ENCODE measurements at regions not wholly inside any gene's neighbourhood (a gene's known extent, or its start where the extent isn't known, plus 50 kb on each side); places are given as distances from the start of the nearest gene placed in this dataset.

GRCh38 chr15:56804279-56804678, 71.0 kb upstream of the ZNF280D start:
- H3K9me3 ChIP-seq, result peaks cover 0 to 11% of the 10 kb centered on the region in 2 donors
- H3K27ac ChIP-seq, result no peak overlapping the region
- H3K4me3 ChIP-seq, result no peak overlapping the region
- H3K36me3 ChIP-seq, result no peaks in the 10 kb centered on the region
- TF ChIP-seq, protein P1, sequence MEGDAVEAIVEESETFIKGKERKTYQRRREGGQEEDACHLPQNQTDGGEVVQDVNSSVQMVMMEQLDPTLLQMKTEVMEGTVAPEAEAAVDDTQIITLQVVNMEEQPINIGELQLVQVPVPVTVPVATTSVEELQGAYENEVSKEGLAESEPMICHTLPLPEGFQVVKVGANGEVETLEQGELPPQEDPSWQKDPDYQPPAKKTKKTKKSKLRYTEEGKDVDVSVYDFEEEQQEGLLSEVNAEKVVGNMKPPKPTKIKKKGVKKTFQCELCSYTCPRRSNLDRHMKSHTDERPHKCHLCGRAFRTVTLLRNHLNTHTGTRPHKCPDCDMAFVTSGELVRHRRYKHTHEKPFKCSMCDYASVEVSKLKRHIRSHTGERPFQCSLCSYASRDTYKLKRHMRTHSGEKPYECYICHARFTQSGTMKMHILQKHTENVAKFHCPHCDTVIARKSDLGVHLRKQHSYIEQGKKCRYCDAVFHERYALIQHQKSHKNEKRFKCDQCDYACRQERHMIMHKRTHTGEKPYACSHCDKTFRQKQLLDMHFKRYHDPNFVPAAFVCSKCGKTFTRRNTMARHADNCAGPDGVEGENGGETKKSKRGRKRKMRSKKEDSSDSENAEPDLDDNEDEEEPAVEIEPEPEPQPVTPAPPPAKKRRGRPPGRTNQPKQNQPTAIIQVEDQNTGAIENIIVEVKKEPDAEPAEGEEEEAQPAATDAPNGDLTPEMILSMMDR (IDR thresholded peaks at IDR 0.05), result no peak
- H3K27me3 ChIP-seq, result no peaks in the 10 kb centered on the region
- DNase-seq (ENCODE audit: low spot score), result no peak
- H3K4me1 ChIP-seq, result no peaks in the 10 kb centered on the region

DNA sequence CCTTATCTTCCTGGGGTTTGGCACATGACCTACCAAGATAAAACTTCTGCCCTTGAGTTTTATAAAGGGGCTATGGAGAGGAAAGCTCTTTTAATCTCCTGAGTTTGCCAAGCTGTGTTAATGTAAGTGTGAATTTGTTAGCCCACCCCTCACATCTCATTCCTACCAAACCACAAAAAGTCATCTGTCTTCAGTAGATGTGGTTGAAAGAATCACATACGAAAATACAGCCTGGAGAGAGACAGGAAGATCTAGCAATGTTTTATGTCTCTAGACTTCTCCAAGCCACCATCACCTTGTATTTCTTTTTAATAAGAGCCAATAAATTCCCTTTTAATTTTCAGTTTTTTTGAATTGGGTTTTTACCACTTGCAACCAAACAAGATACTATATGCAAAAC, 68.9 kb upstream of the ZNF280D start:
- Histone ChIP-seq H3K9me3 (no peaks in the 10 kb centered on the region), H3K4me1 (no peaks in the 10 kb centered on the region), H3K27ac (no peak overlapping the region), H3K36me3 (no peaks in the 10 kb centered on the region), H3K27me3 (no peaks in the 10 kb centered on the region), H3K4me3 (no peak overlapping the region)
- no peak for DNase-seq (ENCODE audit: low spot score)
- TF ChIP-seq, protein P1 (IDR thresholded peaks at IDR 0.05), result no peak

GRCh38 chr15:56798639-56799038, 65.3 kb upstream of the ZNF280D start:
- Histone ChIP-seq H3K4me3 (no peak overlapping the region), H3K9me3 (peaks cover 0 to under 1% of the 10 kb centered on the region in 2 donors), H3K36me3 (no peaks in the 10 kb centered on the region), H3K27me3 (no peaks in the 10 kb centered on the region), H3K27ac (no peak overlapping the region), H3K4me1 (peaks cover 0 to 13% of the 10 kb centered on the region in 2 donors)
- TF ChIP-seq, protein P1 (IDR thresholded peaks at IDR 0.05), result no peak
- no peak for DNase-seq (ENCODE audit: low spot score)

- no peaks in the 10 kb centered on the region for H3K36me3 ChIP-seq
- DNase-seq (ENCODE audit: low spot score), result no peak
- H3K4me3 ChIP-seq, result no peak overlapping the region
- H3K27ac ChIP-seq, result no peak overlapping the region
- peaks cover 0 to 13% of the 10 kb centered on the region in 2 donors for H3K4me1 ChIP-seq
- TF ChIP-seq, protein P1 (IDR thresholded peaks at IDR 0.05), result no peak
- peaks cover 0 to 9% of the 10 kb centered on the region in 2 donors for H3K9me3 ChIP-seq
- H3K27me3 ChIP-seq, result no peaks in the 10 kb centered on the region
These were observed 64.5 kb upstream of the ZNF280D start for GRCh38 chr15:56797720-56798275.

GRCh38 chr15:56795502-56795901, 62.2 kb upstream of the ZNF280D start:
- no peaks in the 10 kb centered on the region for H3K36me3 ChIP-seq
- DNase-seq (ENCODE audit: low spot score), result no peak
- peaks cover 0 to 17% of the 10 kb centered on the region in 2 donors for H3K9me3 ChIP-seq
- no peak overlapping the region for H3K27ac ChIP-seq
- H3K4me3 ChIP-seq, result no peak overlapping the region
- H3K4me1 ChIP-seq, result peaks cover 0 to 13% of the 10 kb centered on the region in 2 donors
- TF ChIP-seq, protein P1 (IDR thresholded peaks at IDR 0.05), result no peak
- H3K27me3 ChIP-seq, result no peaks in the 10 kb centered on the region
